Spleen (tissue), 7 donors: ENCODE measurements at regions not wholly inside any gene's neighbourhood (a gene's known extent, or its start where the extent isn't known, plus 50 kb on each side); places are given as distances from the start of the nearest gene placed in this dataset.

Source experiments
- CTCF ChIP-seq, 11 experiments: fragments of 200-600 bp in 7 of 11; fragments of 450-650 bp in 4 of 11; sonication (generic) in 4 of 11; IDR thresholded peaks in 8 of 11; conservative IDR thresholded peaks in 3 of 11; 1 replicate in 7 of 11; 2 replicates in 4 of 11; pipeline versions ENCODE4 v1.4.0 to v1.8.0; 2016 to 2021; ENCODE audit warnings: antibody characterized with exemption in 11 of 11, inconsistent platforms in 4 of 11, mild to moderate bottlenecking in 1 of 11
- POLR2A ChIP-seq, 3 donors: fragments of 450-650 bp; IDR thresholded peaks; one replicate each; pipeline ENCODE4 v1.5.1; 2017; ENCODE audit warnings: antibody characterized with exemption in 3 of 3, mild to moderate bottlenecking in 1 of 3
- donor health status: DM: no; HTN: no; CAD: no; lungs with moderate emphysema.
- donor health status: DM: no; HTN: no; CAD: no.
- donor health status: DM: no; HTN: no; CAD: no.

GRCh38 chr4:41319553-41319952 is 62.8 kb downstream of the UCHL1 start:
- TF ChIP-seq CTCF (IDR thresholded peaks at IDR 0.05 in 8 of 11, conservative IDR thresholded peaks at IDR 0.05 in 3 of 11) (no peak), POLR2A (IDR thresholded peaks at IDR 0.05) (no peak)
